ENCODE measurements at regions not wholly inside any gene's neighbourhood (a gene's known extent, or its start where the extent isn't known, plus 50 kb on each side); places are given as distances from the start of the nearest gene placed in this dataset.

GRCh38 chr14:46378248-46378647, 273.3 kb downstream of the RPL10L start:
- no peaks in the 10 kb centered on the region for H3K27me3 ChIP-seq (ENCODE audit: insufficient read depth, low read length, poor library complexity, severe bottlenecking)
- H3K36me3 ChIP-seq (ENCODE audit: insufficient read depth, low read length) = no peaks in the 10 kb centered on the region
- no peaks in the 10 kb centered on the region for H3K36me3 Mint-ChIP-seq
- peaks cover 15 to 48% (median 28%) of the 10 kb centered on the region in 5 donors for H3K9me3 Mint-ChIP-seq
- POLR2A ChIA-PET = no interaction called here
- no peaks in the 10 kb centered on the region for H3K4me1 Mint-ChIP-seq
- no peak overlapping the region for H3K27ac ChIP-seq (ENCODE audit: low read depth, low read length)
- no peaks in the 10 kb centered on the region for H3K4me1 ChIP-seq (ENCODE audit: insufficient read depth, low read length)
- H3K9me3 ChIP-seq (ENCODE audit: low read length) = no peaks in the 10 kb centered on the region
- H3K27me3 Mint-ChIP-seq = no peaks in the 10 kb centered on the region
- CTCF ChIA-PET = no interaction called here
- no peak overlapping the region for H3K4me3 ChIP-seq (ENCODE audit: low read length)
- no peak for DNase-seq
- H3K4me3 Mint-ChIP-seq = no peak overlapping the region
- H3K27ac Mint-ChIP-seq = no peak overlapping the region

- Histone ChIP-seq H3K27me3 (ENCODE audit: insufficient read depth, low read length, poor library complexity, severe bottlenecking) (no peaks in the 10 kb centered on the region), H3K4me1 (ENCODE audit: insufficient read depth, low read length) (no peaks in the 10 kb centered on the region), H3K36me3 (ENCODE audit: insufficient read depth, low read length) (no peaks in the 10 kb centered on the region), H3K9me3 (ENCODE audit: low read length) (no peaks in the 10 kb centered on the region), H3K27ac (ENCODE audit: low read depth, low read length) (no peak overlapping the region), H3K4me3 (ENCODE audit: low read length) (no peak overlapping the region)
- ChIA-PET POLR2A (no interaction called here), CTCF (no interaction called here)
- no peak for DNase-seq
- H3K4me3 Mint-ChIP-seq = no peak overlapping the region
- H3K36me3 Mint-ChIP-seq = no peaks in the 10 kb centered on the region
- no peaks in the 10 kb centered on the region for H3K4me1 Mint-ChIP-seq
- no peaks in the 10 kb centered on the region for H3K27me3 Mint-ChIP-seq
- no peak overlapping the region for H3K27ac Mint-ChIP-seq
- H3K9me3 Mint-ChIP-seq = peaks cover 17 to 48% (median 29%) of the 10 kb centered on the region in 5 donors
These were observed 274.3 kb downstream of the RPL10L start for GRCh38 chr14:46377305-46377704.

- ChIA-PET POLR2A (no interaction called here), CTCF (no interaction called here)
- Histone ChIP-seq H3K9me3 (ENCODE audit: low read length) (no peaks in the 10 kb centered on the region), H3K27me3 (ENCODE audit: insufficient read depth, low read length, poor library complexity, severe bottlenecking) (no peaks in the 10 kb centered on the region), H3K27ac (ENCODE audit: low read depth, low read length) (no peak overlapping the region), H3K36me3 (ENCODE audit: insufficient read depth, low read length) (no peaks in the 10 kb centered on the region), H3K4me1 (ENCODE audit: insufficient read depth, low read length) (no peaks in the 10 kb centered on the region), H3K4me3 (ENCODE audit: low read length) (no peak overlapping the region)
- H3K4me1 Mint-ChIP-seq = no peaks in the 10 kb centered on the region
- no peak overlapping the region for H3K4me3 Mint-ChIP-seq
- H3K9me3 Mint-ChIP-seq = peaks cover 11 to 38% (median 21%) of the 10 kb centered on the region in 5 donors
- H3K36me3 Mint-ChIP-seq = no peaks in the 10 kb centered on the region
- H3K27ac Mint-ChIP-seq = no peak overlapping the region
- H3K27me3 Mint-ChIP-seq = no peaks in the 10 kb centered on the region
- DNase-seq = no peak
These were observed 282.2 kb downstream of the RPL10L start for GRCh38 chr14:46369391-46369790.

- no peaks in the 10 kb centered on the region for H3K36me3 Mint-ChIP-seq
- DNase-seq = no peak
- Histone ChIP-seq H3K36me3 (ENCODE audit: insufficient read depth, low read length) (no peaks in the 10 kb centered on the region), H3K9me3 (ENCODE audit: low read length) (no peaks in the 10 kb centered on the region), H3K4me3 (ENCODE audit: low read length) (no peak overlapping the region), H3K4me1 (ENCODE audit: insufficient read depth, low read length) (no peaks in the 10 kb centered on the region), H3K27ac (ENCODE audit: low read depth, low read length) (no peak overlapping the region), H3K27me3 (ENCODE audit: insufficient read depth, low read length, poor library complexity, severe bottlenecking) (no peaks in the 10 kb centered on the region)
- H3K9me3 Mint-ChIP-seq = peaks cover 4 to 33% (median 13%) of the 10 kb centered on the region in 5 donors
- ChIA-PET POLR2A (no interaction called here), CTCF (no interaction called here)
- H3K27ac Mint-ChIP-seq = no peak overlapping the region
- no peaks in the 10 kb centered on the region for H3K27me3 Mint-ChIP-seq
- no peak overlapping the region for H3K4me3 Mint-ChIP-seq
- H3K4me1 Mint-ChIP-seq = no peaks in the 10 kb centered on the region
These were observed 283.3 kb downstream of the RPL10L start for GRCh38 chr14:46368275-46368674.

GRCh38 chr14:46352844-46353243, 298.7 kb downstream of the RPL10L start:
- POLR2A ChIA-PET = no interaction called here
- Histone ChIP-seq H3K9me3 (ENCODE audit: low read length) (no peaks in the 10 kb centered on the region), H3K27me3 (ENCODE audit: insufficient read depth, low read length, poor library complexity, severe bottlenecking) (no peaks in the 10 kb centered on the region), H3K4me1 (ENCODE audit: insufficient read depth, low read length) (no peaks in the 10 kb centered on the region), H3K36me3 (ENCODE audit: insufficient read depth, low read length) (no peaks in the 10 kb centered on the region), H3K4me3 (ENCODE audit: low read length) (no peak overlapping the region), H3K27ac (ENCODE audit: low read depth, low read length) (no peak overlapping the region)
- CTCF ChIA-PET = no interaction called here
- Mint-ChIP-seq H3K27ac (no peak overlapping the region), H3K36me3 (no peaks in the 10 kb centered on the region), H3K9me3 (peaks cover 0 to 17% (median 10%) of the 10 kb centered on the region in 5 donors), H3K4me3 (no peak overlapping the region), H3K4me1 (no peaks in the 10 kb centered on the region), H3K27me3 (no peaks in the 10 kb centered on the region)
- no peak for DNase-seq

- no peak overlapping the region for H3K4me3 ChIP-seq (ENCODE audit: low read length)
- DNase-seq = no peak
- no peak overlapping the region for H3K4me3 Mint-ChIP-seq
- H3K9me3 Mint-ChIP-seq = peaks cover 0 to 27% (median 14%) of the 10 kb centered on the region in 5 donors
- H3K27me3 Mint-ChIP-seq = peaks cover 0 to 2% of the 10 kb centered on the region in 2 donors
- H3K36me3 Mint-ChIP-seq = no peaks in the 10 kb centered on the region
- H3K27ac ChIP-seq (ENCODE audit: low read depth, low read length) = no peak overlapping the region
- CTCF ChIA-PET = no interaction called here
- H3K4me1 Mint-ChIP-seq = no peaks in the 10 kb centered on the region
- no peaks in the 10 kb centered on the region for H3K27me3 ChIP-seq (ENCODE audit: insufficient read depth, low read length, poor library complexity, severe bottlenecking)
- no peaks in the 10 kb centered on the region for H3K36me3 ChIP-seq (ENCODE audit: insufficient read depth, low read length)
- H3K9me3 ChIP-seq (ENCODE audit: low read length) = no peaks in the 10 kb centered on the region
- no peak overlapping the region for H3K27ac Mint-ChIP-seq
- POLR2A ChIA-PET = no interaction called here
- no peaks in the 10 kb centered on the region for H3K4me1 ChIP-seq (ENCODE audit: insufficient read depth, low read length)
These were observed 307.1 kb downstream of the RPL10L start for GRCh38 chr14:46344327-46344937.

- no peaks in the 10 kb centered on the region for H3K27me3 ChIP-seq (ENCODE audit: insufficient read depth, low read length, poor library complexity, severe bottlenecking)
- H3K4me3 Mint-ChIP-seq = no peak overlapping the region
- H3K9me3 Mint-ChIP-seq = peaks cover 3 to 34% (median 10%) of the 10 kb centered on the region in 5 donors
- no peaks in the 10 kb centered on the region for H3K9me3 ChIP-seq (ENCODE audit: low read length)
- no peaks in the 10 kb centered on the region for H3K36me3 Mint-ChIP-seq
- H3K4me3 ChIP-seq (ENCODE audit: low read length) = no peak overlapping the region
- CTCF ChIA-PET = no interaction called here
- no peak for DNase-seq
- H3K27ac ChIP-seq (ENCODE audit: low read depth, low read length) = no peak overlapping the region
- no peaks in the 10 kb centered on the region for H3K36me3 ChIP-seq (ENCODE audit: insufficient read depth, low read length)
- POLR2A ChIA-PET = no interaction called here
- no peaks in the 10 kb centered on the region for H3K4me1 ChIP-seq (ENCODE audit: insufficient read depth, low read length)
- no peak overlapping the region for H3K27ac Mint-ChIP-seq
- H3K27me3 Mint-ChIP-seq = no peaks in the 10 kb centered on the region
- no peaks in the 10 kb centered on the region for H3K4me1 Mint-ChIP-seq
These were observed 325.8 kb downstream of the RPL10L start for GRCh38 chr14:46325777-46326176.

GRCh38 chr14:46325157-46325556, 326.4 kb downstream of the RPL10L start:
- Mint-ChIP-seq H3K27me3 (no peaks in the 10 kb centered on the region), H3K9me3 (peaks cover 3 to 31% (median 10%) of the 10 kb centered on the region in 5 donors), H3K27ac (no peak overlapping the region), H3K4me1 (no peaks in the 10 kb centered on the region), H3K4me3 (no peak overlapping the region), H3K36me3 (no peaks in the 10 kb centered on the region)
- ChIA-PET POLR2A (no interaction called here), CTCF (no interaction called here)
- H3K4me1 ChIP-seq (ENCODE audit: insufficient read depth, low read length) = no peaks in the 10 kb centered on the region
- H3K9me3 ChIP-seq (ENCODE audit: low read length) = no peaks in the 10 kb centered on the region
- DNase-seq = no peak
- no peaks in the 10 kb centered on the region for H3K36me3 ChIP-seq (ENCODE audit: insufficient read depth, low read length)
- no peak overlapping the region for H3K27ac ChIP-seq (ENCODE audit: low read depth, low read length)
- H3K27me3 ChIP-seq (ENCODE audit: insufficient read depth, low read length, poor library complexity, severe bottlenecking) = no peaks in the 10 kb centered on the region
- no peak overlapping the region for H3K4me3 ChIP-seq (ENCODE audit: low read length)

GRCh38 chr14:46323404-46323762, 328.2 kb downstream of the RPL10L start:
- POLR2A ChIA-PET = no interaction called here
- Histone ChIP-seq H3K9me3 (ENCODE audit: low read length) (no peaks in the 10 kb centered on the region), H3K4me3 (ENCODE audit: low read length) (no peak overlapping the region), H3K27ac (ENCODE audit: low read depth, low read length) (no peak overlapping the region), H3K36me3 (ENCODE audit: insufficient read depth, low read length) (no peaks in the 10 kb centered on the region), H3K4me1 (ENCODE audit: insufficient read depth, low read length) (no peaks in the 10 kb centered on the region), H3K27me3 (ENCODE audit: insufficient read depth, low read length, poor library complexity, severe bottlenecking) (no peaks in the 10 kb centered on the region)
- Mint-ChIP-seq H3K27ac (no peak overlapping the region), H3K27me3 (no peaks in the 10 kb centered on the region), H3K36me3 (no peaks in the 10 kb centered on the region), H3K4me1 (no peaks in the 10 kb centered on the region), H3K4me3 (no peak overlapping the region), H3K9me3 (peaks cover 3 to 37% (median 10%) of the 10 kb centered on the region in 5 donors)
- CTCF ChIA-PET = no interaction called here
- DNase-seq = no peak

Measured in CD8-positive, alpha-beta memory T cell (primary cell).